SK-N-SH treated with all-trans-retinoic acid at 6 μM for 48 hours (cell line): ENCODE measurements at regions not wholly inside any gene's neighbourhood (a gene's known extent, or its start where the extent isn't known, plus 50 kb on each side); places are given as distances from the start of the nearest gene placed in this dataset.

Experiments
- ATAC-seq: fragments of 200-7000 bp; cut with Tn5 transposase; 3 replicates; pipeline ENCODE4 v1.9.1; 2020; ENCODE audit warnings: mild to moderate bottlenecking, moderate library complexity
- ARNTL ChIP-seq: fragments of 450-650 bp; formaldehyde crosslinking; IDR thresholded peaks from 2 replicates; pipeline ENCODE4 v1.5.0; 2020; ENCODE audit warnings: low read depth, mild to moderate bottlenecking, moderate library complexity, borderline replicate concordance
- BACH2 ChIP-seq: fragments of 250-450 bp; sonication (Bioruptor Pico); IDR thresholded peaks from 2 replicates; pipeline ENCODE4 v1.9.0; 2021; ENCODE audit warnings: mild to moderate bottlenecking, borderline replicate concordance
- ESRRG ChIP-seq: fragments of 250-450 bp; sonication (Bioruptor Pico); IDR thresholded peaks from 2 replicates; pipeline ENCODE4 v1.6.1; 2021; ENCODE audit warnings: mild to moderate bottlenecking
- GLIS3 ChIP-seq: fragments of 250-450 bp; sonication (Bioruptor Pico); IDR thresholded peaks from 2 replicates; pipeline ENCODE4 v1.5.0; 2020; ENCODE audit warnings: mild to moderate bottlenecking, moderate library complexity
- ISL1 ChIP-seq: fragments of 250-450 bp; sonication (Bioruptor Pico); IDR thresholded peaks from 2 replicates; pipeline ENCODE4 v2.1.2; 2022; ENCODE audit warnings: mild to moderate bottlenecking, moderate library complexity
- OSR1 ChIP-seq: fragments of 250-450 bp; sonication (Bioruptor Pico); IDR thresholded peaks from 2 replicates; pipeline ENCODE4 v1.8.0; 2022; ENCODE audit warnings: moderate library complexity, mild to moderate bottlenecking, inconsistent platforms
- PPARA ChIP-seq: fragments of 250-450 bp; sonication (Bioruptor Pico); IDR thresholded peaks from 2 replicates; pipeline ENCODE4 v1.5.0; 2020; ENCODE audit warnings: mild to moderate bottlenecking, borderline replicate concordance
- RARB ChIP-seq: fragments of 250-450 bp; sonication (Bioruptor Pico); IDR thresholded peaks from 2 replicates; pipeline ENCODE4 v1.8.0; 2021; ENCODE audit warnings: mild to moderate bottlenecking, moderate library complexity
- SNAI2 ChIP-seq: fragments of 250-450 bp; sonication (Bioruptor Pico); IDR thresholded peaks from 2 replicates; pipeline ENCODE4 v1.5.0; 2020; ENCODE audit warnings: mild to moderate bottlenecking, moderate library complexity
- TOX ChIP-seq: fragments of 250-450 bp; sonication (Bioruptor Pico); IDR thresholded peaks from 2 replicates; pipeline ENCODE4 v1.8.0; 2021; ENCODE audit warnings: mild to moderate bottlenecking, moderate library complexity, borderline replicate concordance
- ZC3H10 ChIP-seq: fragments of 250-450 bp; sonication (Bioruptor Pico); IDR thresholded peaks from 2 replicates; pipeline ENCODE4 v1.5.1; 2021; ENCODE audit warnings: mild to moderate bottlenecking, moderate library complexity
- ZFP3 ChIP-seq: fragments of 250-450 bp; sonication (Bioruptor Pico); IDR thresholded peaks from 2 replicates; pipeline ENCODE4 v1.5.0; 2020; ENCODE audit warnings: mild to moderate bottlenecking, moderate library complexity
- ZNF565 ChIP-seq: fragments of 450-650 bp; formaldehyde crosslinking; conservative IDR thresholded peaks from 2 replicates; pipeline ENCODE4 v1.5.0; 2020; ENCODE audit warnings: low read depth, mild to moderate bottlenecking, moderate library complexity
- ZNF70 ChIP-seq: fragments of 450-650 bp; formaldehyde crosslinking; IDR thresholded peaks from 2 replicates; pipeline ENCODE4 v1.5.0; 2020; ENCODE audit warnings: mild to moderate bottlenecking, moderate library complexity
- ZNF8 ChIP-seq: fragments of 450-650 bp; formaldehyde crosslinking; IDR thresholded peaks from 2 replicates; pipeline ENCODE4 v1.5.0; 2020; ENCODE audit warnings: mild to moderate bottlenecking, moderate library complexity
- TF ChIP-seq, protein P1 (sequence below): fragments of 250-450 bp; sonication (Bioruptor Pico); IDR thresholded peaks from 2 replicates; pipeline ENCODE4 v1.8.0; 2020; ENCODE audit warnings: mild to moderate bottlenecking, moderate library complexity, borderline replicate concordance
- TF ChIP-seq, protein P2 (sequence below): fragments of 250-450 bp; sonication (Bioruptor Pico); IDR thresholded peaks from 2 replicates; pipeline ENCODE4 v1.5.1; 2020; ENCODE audit warnings: low read depth, mild to moderate bottlenecking, moderate library complexity
- TF ChIP-seq, protein P3 (sequence below): fragments of 250-450 bp; sonication (Bioruptor Pico); IDR thresholded peaks from 2 replicates; pipeline ENCODE4 v1.8.0; 2021; ENCODE audit warnings: low read depth, mild to moderate bottlenecking, moderate library complexity, borderline replicate concordance

DNA sequence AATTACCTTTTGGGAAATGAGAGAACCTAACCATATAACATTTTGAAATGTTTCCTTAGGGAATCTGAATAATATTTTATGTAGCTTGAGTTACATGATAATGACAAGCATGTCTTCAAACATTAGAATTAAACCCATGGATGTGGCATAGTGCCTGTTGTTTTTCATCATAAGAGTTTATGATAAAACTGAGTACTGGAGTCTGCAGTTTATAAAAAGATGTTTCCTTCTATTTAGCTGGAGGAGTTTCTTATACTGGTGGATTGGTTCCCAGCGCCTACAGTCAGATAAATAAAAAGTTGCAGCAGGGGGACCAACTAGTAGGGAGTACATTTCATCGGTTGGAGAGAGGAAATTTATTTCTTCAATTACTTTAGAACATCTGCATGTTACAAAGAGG is 70.1 kb upstream of the PCDH18 start:
- peak; percentile 80 for ATAC-seq
- TF ChIP-seq ARNTL (CRISPR knock-in tag) (no peak), TOX (CRISPR knock-in tag) (peak; percentile 68; the same call in 1 of the 2 replicates)

DNA sequence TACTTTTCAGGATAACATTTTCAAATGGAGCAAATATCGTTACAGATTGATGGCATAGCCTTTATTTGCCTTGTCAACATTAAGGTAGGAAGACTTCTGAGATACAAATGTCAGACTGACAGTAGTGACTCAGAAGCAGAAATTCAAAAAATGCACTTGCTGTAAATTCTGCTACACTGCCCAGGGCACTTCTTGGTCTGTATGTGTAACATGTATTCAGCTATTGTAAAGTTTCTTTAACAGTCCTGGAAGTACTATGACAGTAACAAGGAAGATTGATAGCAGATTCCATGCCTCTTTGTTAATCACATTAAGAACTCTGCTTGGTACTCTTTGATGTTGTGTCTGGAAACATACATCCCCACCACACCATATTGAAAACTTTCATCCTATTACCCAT is 69.6 kb upstream of the PCDH18 start:
- TF ChIP-seq ISL1 (peak; percentile 52; the same call in 1 of the 2 replicates), ZNF8 (CRISPR knock-in tag) (no peak), BACH2 (CRISPR knock-in tag) (no peak)
- TF ChIP-seq, all 23 proteins: peak for 1
- peak; percentile 86 for ATAC-seq

DNA sequence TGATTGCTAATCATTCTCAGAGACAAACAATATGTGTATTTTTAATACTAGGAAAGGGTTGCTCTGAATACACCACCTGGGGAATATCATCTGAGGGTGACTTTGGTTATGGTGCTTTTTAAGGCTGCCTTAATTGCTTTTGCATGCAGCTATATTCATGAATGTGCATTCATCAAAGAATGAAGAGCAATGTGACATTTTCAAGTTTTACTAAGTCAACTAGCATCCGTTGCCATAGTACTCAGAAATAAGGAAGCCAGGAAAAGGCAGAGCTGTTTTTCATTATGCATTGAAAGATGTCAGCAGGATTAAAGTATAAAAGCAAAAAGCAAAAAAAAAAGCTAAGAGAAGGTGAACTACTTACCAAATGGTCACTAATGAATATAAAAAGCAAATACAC is 67.4 kb upstream of the PCDH18 start:
- ATAC-seq: peak; percentile 74
- TF ChIP-seq ZNF565 (no peak), ZNF8 (CRISPR knock-in tag) (no peak), ZNF70 (CRISPR knock-in tag) (no peak), OSR1 (CRISPR knock-in tag) (no peak), TOX (CRISPR knock-in tag) (0 out of 2 replicates have a peak, but pooled peaks have one; percentile 9)
- TF ChIP-seq, protein P1, sequence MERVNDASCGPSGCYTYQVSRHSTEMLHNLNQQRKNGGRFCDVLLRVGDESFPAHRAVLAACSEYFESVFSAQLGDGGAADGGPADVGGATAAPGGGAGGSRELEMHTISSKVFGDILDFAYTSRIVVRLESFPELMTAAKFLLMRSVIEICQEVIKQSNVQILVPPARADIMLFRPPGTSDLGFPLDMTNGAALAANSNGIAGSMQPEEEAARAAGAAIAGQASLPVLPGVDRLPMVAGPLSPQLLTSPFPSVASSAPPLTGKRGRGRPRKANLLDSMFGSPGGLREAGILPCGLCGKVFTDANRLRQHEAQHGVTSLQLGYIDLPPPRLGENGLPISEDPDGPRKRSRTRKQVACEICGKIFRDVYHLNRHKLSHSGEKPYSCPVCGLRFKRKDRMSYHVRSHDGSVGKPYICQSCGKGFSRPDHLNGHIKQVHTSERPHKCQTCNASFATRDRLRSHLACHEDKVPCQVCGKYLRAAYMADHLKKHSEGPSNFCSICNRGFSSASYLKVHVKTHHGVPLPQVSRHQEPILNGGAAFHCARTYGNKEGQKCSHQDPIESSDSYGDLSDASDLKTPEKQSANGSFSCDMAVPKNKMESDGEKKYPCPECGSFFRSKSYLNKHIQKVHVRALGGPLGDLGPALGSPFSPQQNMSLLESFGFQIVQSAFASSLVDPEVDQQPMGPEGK: no peak
- TF ChIP-seq, protein P2, sequence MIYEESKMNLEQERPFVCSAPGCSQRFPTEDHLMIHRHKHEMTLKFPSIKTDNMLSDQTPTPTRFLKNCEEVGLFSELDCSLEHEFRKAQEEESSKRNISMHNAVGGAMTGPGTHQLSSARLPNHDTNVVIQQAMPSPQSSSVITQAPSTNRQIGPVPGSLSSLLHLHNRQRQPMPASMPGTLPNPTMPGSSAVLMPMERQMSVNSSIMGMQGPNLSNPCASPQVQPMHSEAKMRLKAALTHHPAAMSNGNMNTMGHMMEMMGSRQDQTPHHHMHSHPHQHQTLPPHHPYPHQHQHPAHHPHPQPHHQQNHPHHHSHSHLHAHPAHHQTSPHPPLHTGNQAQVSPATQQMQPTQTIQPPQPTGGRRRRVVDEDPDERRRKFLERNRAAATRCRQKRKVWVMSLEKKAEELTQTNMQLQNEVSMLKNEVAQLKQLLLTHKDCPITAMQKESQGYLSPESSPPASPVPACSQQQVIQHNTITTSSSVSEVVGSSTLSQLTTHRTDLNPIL (CRISPR knock-in tag): no peak
- TF ChIP-seq, all 23 proteins: peak for 1

DNA sequence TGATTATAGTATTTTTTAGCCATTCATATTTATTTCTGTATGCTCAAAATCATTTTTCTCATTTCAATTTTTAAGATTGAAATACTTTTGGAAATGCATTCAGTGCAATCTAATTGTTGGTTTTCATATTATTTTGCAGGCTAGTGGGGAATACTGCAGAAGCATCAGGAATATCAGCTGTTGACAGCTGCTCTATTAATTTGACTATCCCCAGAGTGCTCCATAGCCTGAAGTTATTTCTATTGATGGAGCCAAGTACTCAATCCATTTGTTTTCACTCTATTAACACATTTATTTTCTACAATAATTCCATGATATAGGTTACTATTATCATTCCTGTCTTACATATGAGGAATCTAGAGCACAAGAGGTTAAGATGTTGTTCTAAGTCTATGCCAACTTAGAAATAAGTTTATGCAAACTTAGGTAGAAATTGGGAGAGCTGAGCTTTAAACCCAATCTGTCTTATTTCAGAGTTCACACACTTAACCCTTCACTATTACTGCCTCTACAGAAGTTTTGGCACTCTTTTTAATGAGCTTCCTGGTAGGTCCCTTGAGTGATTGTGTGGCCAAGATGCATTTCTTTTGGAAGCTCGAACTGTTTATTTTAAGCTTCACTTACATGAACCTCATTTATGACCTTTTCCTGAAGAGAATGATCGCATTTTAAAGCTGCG is 65.6 kb upstream of the PCDH18 start:
- ATAC-seq: no peak
- TF ChIP-seq PPARA (CRISPR knock-in tag): no peak
- TF ChIP-seq ISL1: no peak

DNA sequence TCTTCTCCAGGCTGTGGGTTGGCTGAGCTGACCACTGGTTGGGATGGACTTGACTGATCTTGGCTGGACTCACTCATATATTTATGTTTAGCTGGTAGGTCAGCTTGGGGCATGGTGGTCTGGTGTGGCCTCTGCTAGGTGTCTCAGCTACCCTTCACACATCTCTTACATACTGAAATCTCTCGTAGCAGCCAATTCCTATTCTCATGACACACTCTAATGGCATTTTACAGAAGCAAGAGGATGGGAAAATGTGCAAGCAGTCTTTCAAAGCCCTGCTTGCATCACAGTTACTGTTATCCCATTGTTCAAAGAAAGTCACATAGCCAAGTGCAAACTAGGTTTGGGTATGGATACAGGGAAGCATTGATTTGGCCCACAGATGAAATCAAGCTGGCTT is 55.5 kb upstream of the PCDH18 start:
- no peak for ATAC-seq
- TF ChIP-seq ZNF8 (CRISPR knock-in tag) (no peak), ZFP3 (CRISPR knock-in tag) (no peak), SNAI2 (CRISPR knock-in tag) (no peak), ZC3H10 (CRISPR knock-in tag) (no peak), TOX (CRISPR knock-in tag) (no peak), ZNF565 (no peak), RARB (CRISPR knock-in tag) (no peak)
- TF ChIP-seq, protein P3, sequence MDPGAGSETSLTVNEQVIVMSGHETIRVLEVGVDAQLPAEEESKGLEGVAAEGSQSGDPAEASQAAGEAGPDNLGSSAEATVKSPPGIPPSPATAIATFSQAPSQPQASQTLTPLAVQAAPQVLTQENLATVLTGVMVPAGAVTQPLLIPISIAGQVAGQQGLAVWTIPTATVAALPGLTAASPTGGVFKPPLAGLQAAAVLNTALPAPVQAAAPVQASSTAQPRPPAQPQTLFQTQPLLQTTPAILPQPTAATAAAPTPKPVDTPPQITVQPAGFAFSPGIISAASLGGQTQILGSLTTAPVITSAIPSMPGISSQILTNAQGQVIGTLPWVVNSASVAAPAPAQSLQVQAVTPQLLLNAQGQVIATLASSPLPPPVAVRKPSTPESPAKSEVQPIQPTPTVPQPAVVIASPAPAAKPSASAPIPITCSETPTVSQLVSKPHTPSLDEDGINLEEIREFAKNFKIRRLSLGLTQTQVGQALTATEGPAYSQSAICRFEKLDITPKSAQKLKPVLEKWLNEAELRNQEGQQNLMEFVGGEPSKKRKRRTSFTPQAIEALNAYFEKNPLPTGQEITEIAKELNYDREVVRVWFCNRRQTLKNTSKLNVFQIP (CRISPR knock-in tag): no peak
- TF ChIP-seq, protein P1: no peak

DNA sequence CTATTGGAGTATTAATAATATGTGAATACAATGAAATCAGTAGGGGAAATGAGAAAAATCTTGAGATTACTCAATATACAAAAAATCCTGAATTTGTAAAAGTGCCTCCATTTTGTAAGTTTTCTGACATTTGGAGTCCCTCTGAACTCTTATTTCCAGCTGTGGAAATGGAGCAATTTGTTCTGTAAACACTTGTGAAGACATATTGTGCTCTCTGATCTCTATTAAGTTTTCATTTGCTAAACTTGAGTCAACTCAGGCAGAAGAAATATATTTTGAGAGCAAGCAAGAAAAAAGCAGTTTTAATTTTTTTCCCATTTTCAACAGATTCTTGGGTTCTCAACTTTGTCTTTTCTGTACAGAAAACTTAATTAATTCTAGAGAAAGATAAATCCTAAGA is 51.4 kb upstream of the PCDH18 start:
- TF ChIP-seq GLIS3: no peak
- TF ChIP-seq ESRRG (CRISPR knock-in tag): no peak
- no peak for TF ChIP-seq ARNTL (CRISPR knock-in tag)
- TF ChIP-seq ZC3H10 (CRISPR knock-in tag): no peak
- TF ChIP-seq BACH2 (CRISPR knock-in tag): no peak
- no peak for TF ChIP-seq ZNF565
- no peak for TF ChIP-seq ZNF70 (CRISPR knock-in tag)
- TF ChIP-seq ZFP3 (CRISPR knock-in tag): no peak
- ATAC-seq: no peak
